GM12878 (cell line): ENCODE measurements at regions not wholly inside any gene's neighbourhood (a gene's known extent, or its start where the extent isn't known, plus 50 kb on each side); places are given as distances from the start of the nearest gene placed in this dataset.

ENCODE experiments used
- ATAC-seq: fragments of 200-7000 bp; cut with Tn5 transposase; 3 replicates; pipeline ENCODE4 v1.9.1; 2020; ENCODE audit warnings: mild to moderate bottlenecking, moderate library complexity
- BruUV-seq: library from RNA; stranded (reverse); fragments of 400-500 nt; replicated peaks from 2 replicates; lab custom pipeline; 2021; lab: Mats Ljungman, UMichigan
- CTCF ChIA-PET: fragments of 300-600 bp; sonication (Branson Sonifier 250); formaldehyde crosslinking; extraction: SDS; loops from one replicate; lab custom pipeline; 2021; ENCODE audit warnings: inconsistent platforms; lab: Yijun Ruan, JAX
- POLR2A ChIA-PET: fragments of 350-600 bp; formaldehyde crosslinking; extraction: SDS; loops from one replicate; lab custom pipeline; 2021; ENCODE audit warnings: inconsistent platforms; lab: Charles Lee
- RAD21 ChIA-PET: fragments of 300-600 bp; sonication (Branson Sonifier 250); formaldehyde crosslinking; loops from one replicate; lab custom pipeline; 2023; ENCODE audit warnings: antibody characterized with exemption; ENCODE audit not compliant: unreplicated experiment; lab: Charles Lee
- SMC1A ChIA-PET: fragments of 300-600 bp; sonication (Branson Sonifier 250); formaldehyde crosslinking; loops from one replicate; lab custom pipeline; 2023; ENCODE audit not compliant: unreplicated experiment, uncharacterized antibody; lab: Charles Lee
- DNase-seq: peaks from one replicate; pipeline ENCODE4 v3.0.0-alpha.2; 2011; ENCODE audit warnings: low read depth, low spot score
- FAIRE-seq: peaks from 3 replicates; lab custom pipeline; 2011; peaks lifted over from hg19 to GRCh38; lab: Jason Lieb, UNC
- H2AFZ ChIP-seq: 2 replicates; pipeline ENCODE4 v1.6.0; 2011; ENCODE audit warnings: low read depth, low read length, control low read depth; ENCODE audit not compliant: control insufficient read depth
- H3K27ac ChIP-seq: 2 replicates; pipeline ENCODE4 v1.5.1; 2011; ENCODE audit warnings: control low read depth; ENCODE audit not compliant: control insufficient read depth, insufficient read depth
- H3K27me3 ChIP-seq, 2 experiments: replicated peaks in 1 of 2; 2 replicates each; pipeline versions ENCODE4 v1.6.0 to v1.6.1; 2011; ENCODE audit warnings: low read length in 1 of 2; ENCODE audit not compliant: control insufficient read depth in 2 of 2, insufficient read depth in 2 of 2
- H3K36me3 ChIP-seq, 2 experiments: 2 replicates each; pipeline ENCODE4 v1.5.1; 2011; ENCODE audit warnings: low read length in 1 of 2; ENCODE audit not compliant: control insufficient read depth in 2 of 2, insufficient read depth in 2 of 2
- H3K4me1 ChIP-seq: 2 replicates; pipeline ENCODE4 v1.6.1; 2011; ENCODE audit warnings: mild to moderate bottlenecking, low read length, moderate library complexity, mixed read lengths; ENCODE audit not compliant: control insufficient read depth, insufficient read depth
- H3K4me2 ChIP-seq: 2 replicates; pipeline ENCODE4 v1.6.0; 2011; ENCODE audit warnings: control low read depth; ENCODE audit not compliant: control insufficient read depth, insufficient read depth
- H3K4me3 ChIP-seq: fragments of 200-600 bp; sonication (generic); 2 replicates; pipeline ENCODE4 v1.5.1; 2016
- H3K79me2 ChIP-seq: 2 replicates; pipeline ENCODE4 v1.6.0; 2011; ENCODE audit warnings: low read length; ENCODE audit not compliant: control insufficient read depth, insufficient read depth
- H3K9ac ChIP-seq: 2 replicates; pipeline ENCODE4 v1.8.0; 2011; ENCODE audit warnings: low read length, control low read depth, mixed read lengths; ENCODE audit not compliant: control insufficient read depth, insufficient read depth
- H3K9me3 ChIP-seq: replicated peaks from 3 replicates; pipeline ENCODE4 v1.5.1; 2011; ENCODE audit warnings: mild to moderate bottlenecking, low read length; ENCODE audit not compliant: control insufficient read depth, insufficient read depth
- H4K20me1 ChIP-seq: 2 replicates; pipeline ENCODE4 v1.6.0; 2011; ENCODE audit not compliant: control insufficient read depth, insufficient read depth
- CHD2 ChIP-seq: IDR thresholded peaks from 2 replicates; pipeline ENCODE4 v1.6.1; 2011; ENCODE audit warnings: low read depth, low read length, improper control_type of control experiment, borderline replicate concordance
- DPF2 ChIP-seq: fragments of 450-650 bp; IDR thresholded peaks from 2 replicates; pipeline ENCODE4 v1.6.1; 2017; ENCODE audit warnings: mild to moderate bottlenecking
- EZH2 ChIP-seq: IDR thresholded peaks from 2 replicates; pipeline ENCODE4 v1.6.1; 2012; ENCODE audit warnings: low read depth, mild to moderate bottlenecking, control low read depth, inconsistent platforms, low read length, borderline replicate concordance; ENCODE audit not compliant: control insufficient read depth
- FOS ChIP-seq: IDR thresholded peaks from 3 replicates; pipeline ENCODE4 v1.6.1; 2011; ENCODE audit warnings: borderline replicate concordance; ENCODE audit not compliant: insufficient read length; ENCODE audit errors: extremely low read depth
- LARP7 ChIP-seq: fragments of 450-650 bp; IDR thresholded peaks from 2 replicates; pipeline ENCODE4 v1.6.1; 2017; ENCODE audit warnings: mild to moderate bottlenecking
- PML ChIP-seq: IDR thresholded peaks from 2 replicates; pipeline ENCODE4 v1.6.1; 2012; ENCODE audit warnings: low read length, inconsistent platforms
- POU2F2 ChIP-seq: IDR thresholded peaks from 3 replicates; pipeline ENCODE4 v1.6.1; 2011; ENCODE audit warnings: low read depth, mild to moderate bottlenecking, low read length, borderline replicate concordance
- RUNX3 ChIP-seq: IDR thresholded peaks from 2 replicates; pipeline ENCODE4 v1.6.1; 2012; ENCODE audit warnings: low read length, inconsistent platforms
- SIN3A ChIP-seq: IDR thresholded peaks from 2 replicates; pipeline ENCODE4 v1.6.1; 2012; ENCODE audit warnings: low read depth, low read length, improper control_type of control experiment
- TAF1 ChIP-seq: IDR thresholded peaks from 2 replicates; pipeline ENCODE4 v1.6.1; 2011; ENCODE audit warnings: mild to moderate bottlenecking, low read depth, low read length, borderline replicate concordance
- YY1 ChIP-seq: IDR thresholded peaks from 2 replicates; pipeline ENCODE4 v1.6.1; 2011; ENCODE audit warnings: low read depth, mild to moderate bottlenecking, low read length
- ZBTB40 ChIP-seq: fragments of 450-650 bp; IDR thresholded peaks from 2 replicates; pipeline ENCODE4 v1.6.1; 2016; ENCODE audit warnings: mild to moderate bottlenecking, moderate library complexity, borderline replicate concordance
- WGBS: methylation state at CpG from one replicate; pipeline ENCODE4 v1.1.6; 2016; ENCODE audit warnings: low lambda C conversion rate; ENCODE audit not compliant: insufficient replicate concordance, insufficient coverage; ENCODE audit errors: missing lambda C conversion rate; 5-methylcytosine and 5-hydroxymethylcytosine counted together
- in situ Hi-C: fragments of 300-500 bp; cut with MboI; formaldehyde crosslinking; loops from 9 replicates; pipeline ENCODE4 v1.14.3; 2018; ENCODE audit warnings: mixed read lengths
- intact Hi-C: fragments of 100-400 bp; cut with micrococcal nuclease; formaldehyde crosslinking; loops from one replicate; pipeline ENCODE4 v1.14.2; 2022; ENCODE audit not compliant: unreplicated experiment

- TF ChIP-seq ZBTB40 (no peak), POU2F2 (no peak), EZH2 (no peak), YY1 (no peak)
These were observed 97.4 kb upstream of the GPR26 start (continued) for GRCh38 chr10:123568751-123569150.

- Histone ChIP-seq H3K4me3 (no peak overlapping the region), H3K4me2 (no peak overlapping the region), H2AFZ (no peak overlapping the region), H3K4me1 (no peaks in the 10 kb centered on the region), H3K9me3 (no peaks in the 10 kb centered on the region), H4K20me1 (no peaks in the 10 kb centered on the region), H3K79me2 (no peaks in the 10 kb centered on the region), H3K36me3 (no peaks in the 10 kb centered on the region)
- SMC1A ChIA-PET = no interaction called here
- WGBS = 23% methylated on average over 7 of the region's 7 CpGs
- CTCF ChIA-PET = interaction anchor here (1.8 kb wide), 1 partner anchor 526 kb away, joined by 5 read pairs; no protein-coding TSS in a partner anchor
- FAIRE-seq = no peak
- no peak for TF ChIP-seq SIN3A
- no peak for TF ChIP-seq FOS
- no peak for TF ChIP-seq RUNX3
- TF ChIP-seq LARP7 = no peak
- TF ChIP-seq DPF2 = no peak
- no peak for TF ChIP-seq CHD2
- no peak for TF ChIP-seq TAF1
- TF ChIP-seq PML = no peak
- TF ChIP-seq, all 136 proteins: peak for 0
- no peak for DNase-seq
- RAD21 ChIA-PET = no interaction called here
- Histone ChIP-seq H3K27ac (no peak overlapping the region), H3K9ac (no peak overlapping the region), H3K27me3 (peaks cover 0 to 2% of the 10 kb centered on the region in 2 experiments; a peak in 1 of 4 replicates)
- in situ Hi-C loops (no loop called here), intact Hi-C loops (no loop called here)
- BruUV-seq = no TSS peak
- no peak for ATAC-seq
- POLR2A ChIA-PET = no interaction called here
These were observed 96.6 kb upstream of the GPR26 start for GRCh38 chr10:123569436-123570035.
